GM23248 (cell line): ENCODE measurements at regions not wholly inside any gene's neighbourhood (a gene's known extent, or its start where the extent isn't known, plus 50 kb on each side); places are given as distances from the start of the nearest gene placed in this dataset.

Source experiments
- DNase-seq: peaks from one replicate; pipeline ENCODE4 v3.0.0-alpha.2; 2015
- H2AFZ ChIP-seq: fragments of 200-600 bp; sonication (generic); 2 replicates; pipeline ENCODE4 v1.6.1; 2016; ENCODE audit warnings: antibody characterized with exemption
- H3F3A ChIP-seq: fragments of 200-600 bp; sonication (generic); 2 replicates; pipeline ENCODE4 v1.6.1; 2016; ENCODE audit warnings: mild to moderate bottlenecking, antibody characterized with exemption, mixed run types; ENCODE audit not compliant: insufficient read depth
- H3K27ac ChIP-seq: fragments of 200-600 bp; sonication (generic); 2 replicates; pipeline ENCODE4 v1.5.1; 2016; ENCODE audit warnings: mild to moderate bottlenecking
- H3K27me3 ChIP-seq: fragments of 200-600 bp; sonication (generic); replicated peaks from 2 replicates; pipeline ENCODE4 v1.6.1; 2016; ENCODE audit warnings: mild to moderate bottlenecking; ENCODE audit not compliant: insufficient read depth
- H3K36me3 ChIP-seq: fragments of 200-600 bp; sonication (generic); 2 replicates; pipeline ENCODE4 v1.6.1; 2016; ENCODE audit warnings: low read depth, mild to moderate bottlenecking
- H3K4me1 ChIP-seq: fragments of 200-600 bp; sonication (generic); 2 replicates; pipeline ENCODE4 v1.6.1; 2016; ENCODE audit warnings: mild to moderate bottlenecking; ENCODE audit not compliant: insufficient read depth
- H3K4me2 ChIP-seq: fragments of 200-600 bp; sonication (generic); one replicate; pipeline ENCODE4 v1.6.1; 2016; ENCODE audit warnings: mild to moderate bottlenecking; ENCODE audit not compliant: unreplicated experiment
- H3K4me3 ChIP-seq: fragments of 200-600 bp; sonication (generic); 2 replicates; pipeline ENCODE4 v1.5.1; 2016; ENCODE audit warnings: mild to moderate bottlenecking
- H3K79me2 ChIP-seq: fragments of 200-600 bp; sonication (generic); 2 replicates; pipeline ENCODE4 v1.6.1; 2016; ENCODE audit warnings: mild to moderate bottlenecking; ENCODE audit not compliant: insufficient read depth
- H3K9ac ChIP-seq: fragments of 200-600 bp; sonication (generic); 2 replicates; pipeline ENCODE4 v1.6.1; 2016; ENCODE audit warnings: mild to moderate bottlenecking
- H3K9me2 ChIP-seq: fragments of 200-600 bp; sonication (generic); 2 replicates; pipeline ENCODE4 v1.6.1; 2016; ENCODE audit warnings: mixed run types, mild to moderate bottlenecking, moderate library complexity; ENCODE audit not compliant: insufficient read depth
- H3K9me3 ChIP-seq: fragments of 200-600 bp; sonication (generic); one replicate; pipeline ENCODE4 v1.6.1; 2017; ENCODE audit warnings: low read depth
- H4K20me1 ChIP-seq: fragments of 200-600 bp; sonication (generic); 2 replicates; pipeline ENCODE4 v1.6.0; 2016; ENCODE audit not compliant: insufficient read depth
- EZH2 ChIP-seq: fragments of 200-600 bp; sonication (generic); IDR thresholded peaks from 2 replicates; pipeline ENCODE4 v1.6.1; 2018; ENCODE audit warnings: antibody characterized with exemption, mild to moderate bottlenecking; ENCODE audit not compliant: insufficient read depth, poor library complexity, severe bottlenecking
- EZH2phosphoT487 ChIP-seq: fragments of 200-600 bp; sonication (generic); IDR thresholded peaks from 2 replicates; pipeline ENCODE4 v1.6.1; 2018; ENCODE audit warnings: antibody characterized with exemption, moderate library complexity, mild to moderate bottlenecking, low read depth; ENCODE audit not compliant: insufficient read depth
- WGBS, 2 experiments: methylation state at CpG; one replicate each; pipeline ENCODE4 v1.1.6; 2015 to 2017; ENCODE audit warnings: low lambda C conversion rate in 2 of 2, low coverage in 1 of 2; ENCODE audit errors: missing lambda C conversion rate in 2 of 2; 5-methylcytosine and 5-hydroxymethylcytosine counted together
- in situ Hi-C: fragments of 300-500 bp; cut with MboI; formaldehyde crosslinking; loops from 2 replicates; pipeline ENCODE4 v1.15.0; 2020

DNA sequence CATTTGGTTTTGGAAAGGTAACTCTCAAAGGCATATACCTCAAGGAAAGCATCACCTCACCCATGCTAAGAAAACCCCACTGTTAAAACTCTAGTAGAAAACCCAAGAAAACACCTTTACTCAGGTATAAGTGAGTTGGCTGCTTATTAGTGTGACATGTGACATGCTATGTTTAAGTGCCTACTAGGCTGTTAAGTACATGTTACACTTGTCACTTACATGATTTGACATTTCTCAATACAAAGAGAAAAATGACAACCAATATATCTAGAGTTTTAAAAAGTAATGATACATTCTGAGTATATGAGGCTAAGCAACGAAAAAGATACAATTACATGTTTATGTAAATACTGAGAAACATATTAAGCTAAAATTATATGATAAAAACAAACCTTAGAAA is 1548.3 kb upstream of the TENM3 start:
- in situ Hi-C loops: no loop called here
- Histone ChIP-seq H3K27ac (no peak overlapping the region), H3K79me2 (no peaks in the 10 kb centered on the region), H3K27me3 (no peaks in the 10 kb centered on the region), H3K9me2 (no peaks in the 10 kb centered on the region), H4K20me1 (no peaks in the 10 kb centered on the region), H3F3A (no peaks in the 10 kb centered on the region), H3K36me3 (no peaks in the 10 kb centered on the region), H3K4me3 (no peak overlapping the region), H3K9me3 (no peaks in the 10 kb centered on the region), H3K4me1 (no peaks in the 10 kb centered on the region), H2AFZ (no peak overlapping the region), H3K9ac (no peak overlapping the region), H3K4me2 (no peak overlapping the region)
- TF ChIP-seq EZH2phosphoT487: no peak
- TF ChIP-seq EZH2: no peak
- no peak for DNase-seq
- 0 to 12% methylated on average over 1 of the region's 1 CpG for WGBS, 2 experiments

- H3K9me2 ChIP-seq: no peaks in the 10 kb centered on the region
- H3K36me3 ChIP-seq: no peaks in the 10 kb centered on the region
- H3K79me2 ChIP-seq: no peaks in the 10 kb centered on the region
- H3K4me3 ChIP-seq: no peak overlapping the region
- TF ChIP-seq EZH2 (no peak), EZH2phosphoT487 (no peak)
- DNase-seq: peak; percentile 11
- no peaks in the 10 kb centered on the region for H3F3A ChIP-seq
- 0% methylated on average over 1 of the region's 1 CpG for WGBS, 2 experiments
- no peaks in the 10 kb centered on the region for H3K4me1 ChIP-seq
- no peaks in the 10 kb centered on the region for H4K20me1 ChIP-seq
- in situ Hi-C loops: no loop called here
- H3K9ac ChIP-seq: no peak overlapping the region
- H3K27ac ChIP-seq: no peak overlapping the region
- no peak overlapping the region for H3K4me2 ChIP-seq
- H3K27me3 ChIP-seq: no peaks in the 10 kb centered on the region
- H2AFZ ChIP-seq: no peak overlapping the region
- no peaks in the 10 kb centered on the region for H3K9me3 ChIP-seq
Observed at GRCh38 chr4:180695851-180696250, 1547.4 kb upstream of the TENM3 start.

DNA sequence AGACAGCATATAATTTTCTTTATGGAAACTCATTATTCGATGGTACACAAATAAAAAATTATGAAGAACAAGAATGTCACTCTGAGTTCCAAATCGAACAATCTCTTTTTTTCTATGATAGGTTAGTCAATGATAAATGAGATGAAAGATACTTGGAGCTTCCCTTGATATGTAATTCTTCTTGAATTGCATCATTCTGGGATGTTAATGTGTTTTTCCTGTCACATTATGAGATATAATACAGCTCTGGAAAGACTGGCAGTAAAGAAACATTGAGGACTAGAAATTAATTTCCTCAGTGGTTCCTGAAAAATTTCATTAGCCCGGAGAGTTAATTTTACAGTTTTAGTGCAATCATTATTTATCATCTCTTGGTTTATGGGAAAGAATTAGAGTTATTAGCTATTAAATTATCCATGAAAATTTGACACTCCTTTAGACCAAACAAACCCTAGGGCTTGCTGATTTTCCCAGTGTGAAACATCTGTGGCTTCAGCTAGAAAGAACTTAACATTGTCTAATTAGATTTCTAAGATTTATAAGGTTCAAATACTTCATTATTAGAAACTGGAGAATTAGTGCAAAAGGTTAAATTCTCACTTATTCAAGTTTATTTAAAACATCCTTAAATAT is 1546.6 kb upstream of the TENM3 start:
- Histone ChIP-seq H3K36me3 (no peaks in the 10 kb centered on the region), H4K20me1 (no peaks in the 10 kb centered on the region), H3K4me2 (no peak overlapping the region), H2AFZ (no peak overlapping the region), H3K27ac (no peak overlapping the region), H3K9ac (no peak overlapping the region), H3K9me2 (no peaks in the 10 kb centered on the region), H3K27me3 (no peaks in the 10 kb centered on the region), H3K79me2 (no peaks in the 10 kb centered on the region), H3K9me3 (no peaks in the 10 kb centered on the region), H3F3A (no peaks in the 10 kb centered on the region), H3K4me3 (no peak overlapping the region), H3K4me1 (no peaks in the 10 kb centered on the region)
- 3 to 5% methylated on average over 3 of the region's 3 CpGs for WGBS, 2 experiments
- DNase-seq: no peak
- TF ChIP-seq EZH2: no peak
- in situ Hi-C loops: no loop called here

DNA sequence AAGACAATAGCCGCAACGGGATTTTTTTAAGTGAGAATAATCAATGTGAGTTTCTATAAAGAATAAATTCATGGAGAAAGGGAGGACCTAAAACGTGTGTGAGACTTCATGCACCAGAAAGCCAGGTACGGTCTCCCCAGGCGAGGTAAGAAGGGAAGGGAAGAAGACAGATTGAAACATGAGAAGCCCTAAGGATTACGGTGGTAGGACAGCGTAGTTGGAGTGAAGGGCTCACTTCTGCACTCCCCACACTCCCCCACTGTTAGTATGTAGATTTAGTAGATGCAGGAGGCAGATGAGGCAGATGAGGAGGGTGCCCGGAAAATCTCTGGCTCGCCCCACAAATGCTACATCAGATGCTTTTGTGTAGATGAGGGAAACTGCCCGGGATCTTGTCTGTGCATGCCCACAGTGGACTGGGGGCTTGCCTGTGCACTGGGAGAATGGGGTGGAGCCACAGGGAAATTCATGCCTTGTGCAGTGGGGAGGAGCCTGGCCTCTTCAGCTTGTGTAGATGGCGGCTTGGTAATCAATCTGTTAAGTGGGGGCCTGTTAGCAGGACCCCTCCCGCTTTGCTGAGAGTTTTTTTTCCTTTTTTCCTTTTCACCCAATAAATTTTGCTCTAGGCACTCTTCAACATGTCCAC is 1544.5 kb upstream of the TENM3 start:
- Histone ChIP-seq H3K79me2 (no peaks in the 10 kb centered on the region), H3K9me2 (no peaks in the 10 kb centered on the region), H4K20me1 (no peaks in the 10 kb centered on the region), H3K4me3 (no peak overlapping the region), H3K4me2 (no peak overlapping the region), H3K27ac (no peak overlapping the region), H2AFZ (no peak overlapping the region), H3K4me1 (no peaks in the 10 kb centered on the region), H3K9me3 (no peaks in the 10 kb centered on the region), H3K27me3 (no peaks in the 10 kb centered on the region), H3K36me3 (no peaks in the 10 kb centered on the region), H3F3A (no peaks in the 10 kb centered on the region), H3K9ac (no peak overlapping the region)
- in situ Hi-C loops: no loop called here
- 28 to 30% methylated on average over 12 of the region's 12 CpGs for WGBS, 2 experiments
- DNase-seq: no peak
- TF ChIP-seq EZH2phosphoT487: no peak
- TF ChIP-seq EZH2: no peak
